ENCODE measurements at regions not wholly inside any gene's neighbourhood (a gene's known extent, or its start where the extent isn't known, plus 50 kb on each side); places are given as distances from the start of the nearest gene placed in this dataset.

DNA sequence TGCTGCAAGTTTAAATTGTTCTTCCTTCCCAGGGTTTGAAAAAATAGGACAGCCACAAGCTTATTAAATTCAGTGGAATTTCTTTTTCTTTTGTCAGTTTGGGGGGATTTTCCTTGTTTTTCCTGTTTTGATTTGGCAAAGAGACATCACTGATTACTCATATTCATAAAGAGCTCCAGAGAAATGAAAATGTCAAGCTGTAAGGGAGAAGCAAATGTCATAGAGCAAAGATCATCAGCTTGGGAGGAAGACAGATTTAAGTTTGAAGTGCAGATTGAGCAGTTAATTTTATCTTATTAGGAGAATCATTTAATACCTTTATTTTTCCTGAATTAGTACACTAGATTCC is 255.8 kb upstream of the PHYHIPL start:
- TF ChIP-seq, protein P1, sequence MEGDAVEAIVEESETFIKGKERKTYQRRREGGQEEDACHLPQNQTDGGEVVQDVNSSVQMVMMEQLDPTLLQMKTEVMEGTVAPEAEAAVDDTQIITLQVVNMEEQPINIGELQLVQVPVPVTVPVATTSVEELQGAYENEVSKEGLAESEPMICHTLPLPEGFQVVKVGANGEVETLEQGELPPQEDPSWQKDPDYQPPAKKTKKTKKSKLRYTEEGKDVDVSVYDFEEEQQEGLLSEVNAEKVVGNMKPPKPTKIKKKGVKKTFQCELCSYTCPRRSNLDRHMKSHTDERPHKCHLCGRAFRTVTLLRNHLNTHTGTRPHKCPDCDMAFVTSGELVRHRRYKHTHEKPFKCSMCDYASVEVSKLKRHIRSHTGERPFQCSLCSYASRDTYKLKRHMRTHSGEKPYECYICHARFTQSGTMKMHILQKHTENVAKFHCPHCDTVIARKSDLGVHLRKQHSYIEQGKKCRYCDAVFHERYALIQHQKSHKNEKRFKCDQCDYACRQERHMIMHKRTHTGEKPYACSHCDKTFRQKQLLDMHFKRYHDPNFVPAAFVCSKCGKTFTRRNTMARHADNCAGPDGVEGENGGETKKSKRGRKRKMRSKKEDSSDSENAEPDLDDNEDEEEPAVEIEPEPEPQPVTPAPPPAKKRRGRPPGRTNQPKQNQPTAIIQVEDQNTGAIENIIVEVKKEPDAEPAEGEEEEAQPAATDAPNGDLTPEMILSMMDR (IDR thresholded peaks at IDR 0.05) = no peak
- no peak for TF ChIP-seq POLR2A (IDR thresholded peaks at IDR 0.05)
